HEK293T (cell line): ENCODE measurements at regions not wholly inside any gene's neighbourhood (a gene's known extent, or its start where the extent isn't known, plus 50 kb on each side); places are given as distances from the start of the nearest gene placed in this dataset.

Experiments
- BHLHE40 ChIP-seq: fragments of 450-650 bp; IDR thresholded peaks from 2 replicates; pipeline ENCODE4 v1.6.1; 2016; ENCODE audit warnings: mild to moderate bottlenecking, moderate library complexity, borderline replicate concordance
- SP1 ChIP-seq: fragments of 450-650 bp; IDR thresholded peaks from 2 replicates; pipeline ENCODE4 v1.6.1; 2017
- ZNF384 ChIP-seq: fragments of 450-650 bp; IDR thresholded peaks from 2 replicates; pipeline ENCODE4 v1.6.1; 2016

DNA sequence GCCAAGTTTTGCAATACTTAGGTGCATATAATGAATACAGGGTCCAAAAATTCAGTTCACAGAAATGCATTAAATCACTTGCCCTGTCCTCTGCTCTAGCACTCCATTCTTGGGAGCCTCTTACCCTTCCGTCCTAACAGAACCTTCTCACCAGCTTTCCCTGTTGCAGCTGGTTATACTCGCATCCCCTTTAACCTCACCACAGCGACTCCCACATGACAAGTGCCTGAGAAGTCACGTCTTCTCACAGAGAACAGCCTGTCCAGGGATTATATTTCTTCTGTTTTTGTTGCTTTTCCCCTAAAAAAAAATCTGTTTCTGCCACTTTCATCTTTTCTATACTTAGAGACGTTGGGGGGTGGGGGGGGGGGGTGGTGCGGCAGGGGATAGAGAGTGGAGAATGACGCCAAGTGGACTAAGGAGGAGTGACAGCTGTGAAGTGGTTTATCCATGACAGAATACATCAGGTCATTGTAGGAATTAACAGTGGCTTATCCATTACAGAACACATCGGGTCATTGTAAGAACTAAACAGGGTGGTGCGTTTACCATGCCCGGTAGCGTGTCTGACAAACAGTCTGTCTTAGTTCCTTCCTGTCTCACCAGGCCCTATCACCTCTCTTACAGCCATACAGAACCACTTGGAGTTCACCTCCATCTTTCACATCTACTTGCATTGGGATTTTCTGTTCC lies 117.6 kb downstream of the UBE2U start:
- TF ChIP-seq BHLHE40: no peak
- no peak for TF ChIP-seq SP1
- TF ChIP-seq ZNF384: no peak
